Activated T-cell treated with anti-CD3 and anti-CD28 coated beads, Interleukin-2, amount 50 U/mL, for 4 hours (primary cell): ENCODE measurements at regions not wholly inside any gene's neighbourhood (a gene's known extent, or its start where the extent isn't known, plus 50 kb on each side); places are given as distances from the start of the nearest gene placed in this dataset.

Experiments used
- ATAC-seq, 2 donors: fragments of 200-7000 bp; cut with Tn5 transposase; one replicate each; pipeline ENCODE4 v1.10.0; 2021
- DNase-seq: peaks from one replicate; pipeline ENCODE4 v3.0.0-alpha.2; 2020
- H3K27me3 Mint-ChIP-seq: one replicate; pipeline ENCODE4 v1.8.0; 2021; ENCODE audit warnings: low read depth, mixed read lengths
- H3K36me3 Mint-ChIP-seq: one replicate; pipeline ENCODE4 v1.8.0; 2022; ENCODE audit warnings: mixed read lengths; ENCODE audit not compliant: insufficient read depth
- H3K4me1 Mint-ChIP-seq: one replicate; pipeline ENCODE4 v1.8.0; 2021; ENCODE audit warnings: low read depth, mixed read lengths
- H3K4me3 Mint-ChIP-seq: one replicate; pipeline ENCODE4 v1.8.0; 2021; ENCODE audit warnings: mild to moderate bottlenecking, moderate library complexity, mixed read lengths
- H3K9me3 Mint-ChIP-seq: one replicate; pipeline ENCODE4 v1.8.0; 2021; ENCODE audit warnings: mixed read lengths

DNA sequence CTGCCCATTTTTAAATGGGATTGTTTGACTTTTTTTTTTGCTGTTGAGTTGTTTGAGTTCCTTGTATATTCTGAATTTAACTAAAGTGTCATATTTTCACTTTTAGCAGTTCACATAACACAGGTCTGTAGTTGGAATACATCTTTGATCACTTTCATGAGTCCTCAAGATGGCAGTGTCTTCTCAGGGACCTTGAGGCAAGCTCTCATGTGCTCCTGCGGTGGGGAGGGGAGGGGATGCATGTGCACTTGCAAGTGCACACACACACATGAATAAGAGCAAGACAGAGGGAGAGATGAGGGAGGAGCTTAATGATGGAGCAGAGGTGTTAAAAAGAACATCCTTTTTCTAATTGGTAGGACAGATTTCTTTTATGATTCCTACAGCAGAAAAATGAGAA, 291.4 kb upstream of the OR4E1 start:
- Mint-ChIP-seq H3K36me3 (no peaks in the 10 kb centered on the region), H3K27me3 (peaks cover 2% of the 10 kb centered on the region), H3K4me3 (peak overlapping the region; percentile 56), H3K9me3 (no peaks in the 10 kb centered on the region), H3K4me1 (peaks cover 13% of the 10 kb centered on the region)
- ATAC-seq, result peak; percentile 73 to 88
- DNase-seq, result peak; percentile 32

GRCh38 chr14:21964180-21964579, 290.6 kb upstream of the OR4E1 start:
- H3K9me3 Mint-ChIP-seq, result no peaks in the 10 kb centered on the region
- H3K27me3 Mint-ChIP-seq, result no peaks in the 10 kb centered on the region
- peaks cover 10% of the 10 kb centered on the region for H3K4me1 Mint-ChIP-seq
- no peak overlapping the region for H3K4me3 Mint-ChIP-seq
- no peaks in the 10 kb centered on the region for H3K36me3 Mint-ChIP-seq
- DNase-seq (no peak), ATAC-seq (peak in 1 of 2 donors; percentile 23)

DNA sequence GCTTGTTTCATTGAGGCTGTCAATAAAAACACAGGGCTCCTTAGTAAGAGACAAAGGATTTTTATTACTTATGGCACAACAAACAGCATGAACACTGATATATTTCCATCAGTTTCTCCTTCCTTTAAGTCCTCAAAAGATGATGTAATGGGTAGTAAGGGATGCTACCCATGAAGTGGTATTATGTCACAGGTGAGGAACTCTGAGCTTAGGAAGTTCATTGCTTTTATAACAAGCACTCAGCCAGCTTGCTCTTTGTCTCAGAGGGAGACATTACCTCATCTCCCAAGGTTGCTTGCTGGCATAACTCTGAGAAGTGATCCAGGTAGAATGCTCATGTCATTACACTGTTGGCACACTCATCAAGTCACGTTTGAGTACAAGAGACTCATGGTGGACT, 287.0 kb upstream of the OR4E1 start:
- DNase-seq, result no peak
- no peak overlapping the region for H3K4me3 Mint-ChIP-seq
- peaks cover 8% of the 10 kb centered on the region for H3K9me3 Mint-ChIP-seq
- no peak for ATAC-seq
- H3K36me3 Mint-ChIP-seq, result peaks cover 4% of the 10 kb centered on the region
- peaks cover 7% of the 10 kb centered on the region for H3K27me3 Mint-ChIP-seq
- peaks cover 13% of the 10 kb centered on the region for H3K4me1 Mint-ChIP-seq

GRCh38 chr14:21941885-21942284, 268.3 kb upstream of the OR4E1 start:
- Mint-ChIP-seq H3K36me3 (no peaks in the 10 kb centered on the region), H3K4me3 (peak overlapping the region; percentile 78), H3K27me3 (no peaks in the 10 kb centered on the region), H3K4me1 (peaks cover 17% of the 10 kb centered on the region), H3K9me3 (no peaks in the 10 kb centered on the region)
- ATAC-seq (no peak), DNase-seq (no peak)

DNA sequence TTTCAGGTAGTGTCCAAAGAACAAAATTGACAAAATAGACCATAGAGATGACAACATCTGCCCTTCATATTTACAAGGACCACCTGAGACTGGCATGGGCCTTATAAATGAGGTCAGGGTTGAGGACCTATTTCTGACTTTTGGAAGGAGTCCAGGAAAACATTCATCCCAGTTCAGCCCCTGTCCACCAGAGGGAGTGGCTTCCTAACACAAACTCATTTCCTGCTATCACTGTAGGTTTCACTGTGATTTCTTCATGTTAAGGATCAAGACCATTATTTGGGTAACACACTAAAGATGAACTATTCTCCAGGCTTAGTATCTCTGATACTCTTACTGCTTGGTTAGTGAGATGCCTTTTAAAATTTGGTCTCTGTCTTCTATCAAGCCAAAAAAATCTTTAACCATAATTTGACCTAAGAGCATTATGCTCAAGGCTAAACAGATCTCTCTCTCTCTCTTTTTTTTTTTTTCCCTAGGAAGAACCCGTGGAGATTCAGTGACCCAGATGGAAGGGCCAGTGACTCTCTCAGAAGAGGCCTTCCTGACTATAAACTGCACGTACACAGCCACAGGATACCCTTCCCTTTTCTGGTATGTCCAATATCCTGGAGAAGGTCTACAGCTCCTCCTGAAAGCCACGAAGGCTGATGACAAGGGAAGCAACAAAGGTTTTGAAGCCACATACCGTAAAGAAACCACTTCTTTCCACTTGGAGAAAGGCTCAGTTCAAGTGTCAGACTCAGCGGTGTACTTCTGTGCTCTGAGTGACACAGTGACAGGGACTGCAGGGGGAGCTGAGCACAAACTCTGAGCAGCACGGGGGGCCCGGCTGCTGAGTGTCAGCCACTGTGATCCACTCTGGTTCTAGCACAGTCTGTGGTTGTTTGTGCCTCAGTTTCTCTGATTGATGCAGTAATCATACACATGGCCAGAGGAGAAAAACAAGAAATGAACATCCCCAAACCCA, 267.6 kb upstream of the OR4E1 start:
- H3K4me1 Mint-ChIP-seq, result peaks cover 17% of the 10 kb centered on the region
- H3K4me3 Mint-ChIP-seq, result peak overlapping the region; percentile 78
- H3K36me3 Mint-ChIP-seq, result no peaks in the 10 kb centered on the region
- no peaks in the 10 kb centered on the region for H3K27me3 Mint-ChIP-seq
- peak; percentile 70 to 78 for ATAC-seq
- DNase-seq, result peak; percentile 11
- H3K9me3 Mint-ChIP-seq, result no peaks in the 10 kb centered on the region

DNA sequence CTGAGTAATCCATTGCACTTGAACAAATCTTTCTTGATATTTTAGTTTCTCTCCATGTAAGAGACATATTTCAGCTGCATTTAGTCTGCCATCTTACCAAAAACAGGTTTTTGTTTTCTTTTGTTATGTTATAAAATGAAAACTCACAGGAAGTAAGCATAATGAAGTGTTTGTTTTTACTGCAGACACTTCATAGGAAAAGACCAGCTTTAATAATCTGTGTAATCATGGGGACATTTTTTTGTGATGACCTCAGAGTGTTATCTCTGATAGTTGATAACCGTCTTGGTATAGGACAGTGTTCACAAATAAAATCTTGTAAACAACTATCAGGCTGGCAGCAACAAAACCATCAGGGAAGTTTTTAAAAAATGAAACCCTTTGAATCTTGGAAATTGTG, 266.2 kb upstream of the OR4E1 start:
- Mint-ChIP-seq H3K4me1 (peaks cover 17% of the 10 kb centered on the region), H3K36me3 (no peaks in the 10 kb centered on the region), H3K27me3 (no peaks in the 10 kb centered on the region), H3K4me3 (no peak overlapping the region), H3K9me3 (no peaks in the 10 kb centered on the region)
- ATAC-seq, result no peak
- DNase-seq, result no peak

DNA sequence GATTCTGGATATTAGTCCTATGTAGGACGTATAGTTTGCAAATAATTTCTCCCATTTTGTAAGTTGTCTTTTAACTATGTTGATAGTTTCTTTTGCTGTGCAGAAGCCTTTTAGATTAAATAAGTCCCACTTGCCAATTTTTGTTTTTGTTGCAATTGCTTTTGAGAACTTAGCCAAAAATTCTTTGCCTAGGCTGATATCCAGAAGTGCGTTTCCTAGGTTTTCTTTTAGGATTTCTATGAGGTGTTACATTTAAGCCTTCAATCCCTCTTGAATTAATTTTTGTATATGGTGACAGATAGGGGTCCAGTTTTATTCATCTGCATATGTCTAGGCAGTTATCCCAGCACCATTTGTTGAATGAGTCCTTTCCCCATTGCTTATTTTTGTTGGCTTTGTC, 264.4 kb upstream of the OR4E1 start:
- Mint-ChIP-seq H3K9me3 (no peaks in the 10 kb centered on the region), H3K4me3 (no peak overlapping the region), H3K4me1 (peaks cover 17% of the 10 kb centered on the region), H3K36me3 (no peaks in the 10 kb centered on the region), H3K27me3 (no peaks in the 10 kb centered on the region)
- ATAC-seq, result no peak
- DNase-seq, result no peak

DNA sequence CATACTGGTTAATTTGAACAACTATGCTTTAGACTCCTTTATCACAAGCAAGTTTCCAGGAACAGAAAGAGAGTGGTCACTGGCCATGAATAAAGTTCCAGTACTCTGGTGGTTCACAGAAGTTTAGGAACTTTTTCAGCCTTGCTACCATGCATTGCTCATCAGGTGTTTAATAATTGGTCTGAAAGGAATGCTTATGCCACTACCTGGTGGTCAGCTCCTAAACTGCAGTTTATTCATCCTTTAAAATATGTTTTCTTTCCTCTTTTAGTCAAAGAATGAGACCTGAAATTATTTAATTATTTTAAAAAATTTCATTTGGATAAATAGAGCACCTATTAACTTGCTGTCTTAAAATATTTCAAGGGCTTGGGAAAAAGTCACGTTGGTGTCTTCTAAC, 260.1 kb upstream of the OR4E1 start:
- DNase-seq, result no peak
- ATAC-seq, result no peak
- Mint-ChIP-seq H3K9me3 (no peaks in the 10 kb centered on the region), H3K27me3 (no peaks in the 10 kb centered on the region), H3K36me3 (no peaks in the 10 kb centered on the region), H3K4me3 (no peak overlapping the region), H3K4me1 (peaks cover 4% of the 10 kb centered on the region)

GRCh38 chr14:21924479-21924878, 250.9 kb upstream of the OR4E1 start:
- Mint-ChIP-seq H3K4me1 (peaks cover 44% of the 10 kb centered on the region), H3K27me3 (no peaks in the 10 kb centered on the region), H3K36me3 (no peaks in the 10 kb centered on the region), H3K9me3 (no peaks in the 10 kb centered on the region), H3K4me3 (peak overlapping the region; percentile 44)
- peak; percentile 79 to 82 for ATAC-seq
- peak; percentile 50 for DNase-seq

- Mint-ChIP-seq H3K4me1 (peaks cover 48% of the 10 kb centered on the region), H3K9me3 (no peaks in the 10 kb centered on the region), H3K4me3 (peak overlapping the region; percentile 44), H3K27me3 (no peaks in the 10 kb centered on the region), H3K36me3 (no peaks in the 10 kb centered on the region)
- DNase-seq, result peak; percentile 16
- ATAC-seq, result peak; percentile 87 to 93
These were observed 250.2 kb upstream of the OR4E1 start for GRCh38 chr14:21923820-21924219.

DNA sequence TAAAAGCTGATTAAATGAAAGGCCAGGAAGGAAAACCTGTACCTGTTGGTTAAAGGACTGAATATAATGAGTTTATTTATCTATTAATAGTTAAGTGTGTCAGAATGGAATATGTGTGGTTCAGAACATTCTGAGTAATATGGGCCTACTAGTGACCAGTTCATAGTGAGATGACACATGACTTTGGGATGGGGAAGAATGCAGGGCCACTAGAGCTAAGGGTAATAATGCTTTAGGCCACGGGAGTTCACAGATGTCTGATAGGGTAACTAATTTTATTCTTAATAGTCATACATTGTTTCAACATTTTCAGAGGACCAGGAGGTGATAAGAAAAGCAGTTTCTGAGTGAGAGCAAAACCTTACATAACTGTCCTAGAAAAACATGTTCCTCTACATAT, 247.8 kb upstream of the OR4E1 start:
- Mint-ChIP-seq H3K36me3 (no peaks in the 10 kb centered on the region), H3K4me3 (no peak overlapping the region), H3K27me3 (no peaks in the 10 kb centered on the region), H3K4me1 (peaks cover 66% of the 10 kb centered on the region), H3K9me3 (no peaks in the 10 kb centered on the region)
- ATAC-seq (no peak), DNase-seq (no peak)

DNA sequence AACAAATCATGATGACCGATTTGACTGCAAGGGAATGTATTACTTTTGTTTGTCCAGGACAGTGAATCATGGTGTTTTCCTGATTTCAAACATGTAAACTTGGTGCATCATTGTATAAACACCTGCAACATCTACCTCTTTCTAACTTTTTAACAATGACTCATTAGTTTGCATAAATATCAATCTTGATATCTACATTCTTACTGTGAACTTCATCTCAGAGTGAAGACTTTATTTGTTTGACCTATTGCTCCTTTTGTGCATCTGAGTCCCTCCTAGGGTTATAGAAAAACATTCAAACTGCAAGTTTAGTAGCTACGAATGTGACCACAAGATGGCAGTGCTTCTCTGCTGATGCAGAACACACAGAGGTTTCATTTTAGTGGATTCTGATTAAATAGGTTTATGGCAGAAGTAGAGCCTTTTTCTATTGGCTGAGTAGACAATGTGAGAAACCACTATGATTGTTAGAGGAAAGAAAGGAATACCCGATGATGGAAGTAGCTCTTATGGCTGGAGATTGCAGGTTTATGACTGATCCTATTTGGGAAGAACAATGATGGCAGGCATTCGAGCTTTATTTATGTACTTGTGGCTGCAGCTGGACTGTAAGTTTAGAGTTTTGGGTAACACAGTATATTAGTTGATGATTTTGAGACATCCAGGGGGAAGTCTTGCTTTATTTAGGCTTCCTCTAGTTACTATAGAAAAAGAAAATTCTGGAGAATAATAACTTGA, 244.2 kb upstream of the OR4E1 start:
- peak; percentile 66 to 67 for ATAC-seq
- no peaks in the 10 kb centered on the region for H3K27me3 Mint-ChIP-seq
- H3K9me3 Mint-ChIP-seq, result no peaks in the 10 kb centered on the region
- peak; percentile 50 for DNase-seq
- peaks cover 62% of the 10 kb centered on the region for H3K4me1 Mint-ChIP-seq
- H3K4me3 Mint-ChIP-seq, result peak overlapping the region; percentile 70
- H3K36me3 Mint-ChIP-seq, result no peaks in the 10 kb centered on the region

DNA sequence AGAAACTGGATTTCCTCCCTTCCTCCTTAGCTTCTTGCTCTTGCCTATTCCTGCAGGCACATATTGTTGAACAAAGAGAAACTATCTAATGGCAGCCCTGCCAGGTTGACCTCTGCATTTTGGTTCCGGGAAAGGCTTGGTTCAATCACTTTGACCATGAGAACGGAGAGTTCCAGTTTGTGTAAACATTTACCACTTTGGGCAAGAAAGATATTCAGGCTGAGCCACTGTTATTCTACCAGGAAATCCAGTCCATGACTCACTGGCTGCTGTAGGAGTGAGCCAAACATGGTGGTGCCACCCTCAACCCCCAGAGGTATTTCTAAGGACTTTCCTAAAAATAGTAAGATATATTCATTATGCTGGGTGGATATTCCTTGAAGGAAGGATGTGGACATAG, 242.2 kb upstream of the OR4E1 start:
- DNase-seq (no peak), ATAC-seq (no peak)
- Mint-ChIP-seq H3K4me1 (peaks cover 56% of the 10 kb centered on the region), H3K4me3 (no peak overlapping the region), H3K9me3 (no peaks in the 10 kb centered on the region), H3K27me3 (no peaks in the 10 kb centered on the region), H3K36me3 (no peaks in the 10 kb centered on the region)

GRCh38 chr14:21913759-21914158, 240.1 kb upstream of the OR4E1 start:
- peaks cover 47% of the 10 kb centered on the region for H3K4me1 Mint-ChIP-seq
- peak; percentile 88 to 91 for ATAC-seq
- H3K4me3 Mint-ChIP-seq, result peak overlapping the region; percentile 54
- no peaks in the 10 kb centered on the region for H3K36me3 Mint-ChIP-seq
- no peaks in the 10 kb centered on the region for H3K9me3 Mint-ChIP-seq
- H3K27me3 Mint-ChIP-seq, result no peaks in the 10 kb centered on the region
- DNase-seq, result peak; percentile 74

DNA sequence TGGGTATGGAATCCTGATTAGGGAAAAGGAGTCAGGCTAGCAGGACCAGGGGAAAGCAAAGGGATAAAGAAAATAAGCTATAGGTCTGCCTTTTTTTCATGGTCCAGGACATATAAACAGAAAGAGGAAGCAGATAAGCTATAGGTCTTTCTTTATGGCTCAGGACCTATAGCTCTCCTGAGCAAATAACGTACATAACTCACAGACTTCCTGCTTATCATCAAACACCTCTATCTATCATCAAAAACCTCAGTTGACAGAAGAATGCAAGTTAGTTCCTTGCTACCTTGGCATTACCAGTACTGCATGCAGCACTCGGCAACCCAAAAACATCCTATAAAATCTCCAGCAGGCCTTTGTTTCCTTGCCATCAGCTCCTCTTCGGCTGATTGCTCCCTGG, 238.7 kb upstream of the OR4E1 start:
- no peaks in the 10 kb centered on the region for H3K36me3 Mint-ChIP-seq
- no peaks in the 10 kb centered on the region for H3K9me3 Mint-ChIP-seq
- peaks cover 33% of the 10 kb centered on the region for H3K4me1 Mint-ChIP-seq
- no peak overlapping the region for H3K4me3 Mint-ChIP-seq
- DNase-seq, result no peak
- no peaks in the 10 kb centered on the region for H3K27me3 Mint-ChIP-seq
- no peak for ATAC-seq
